B cell (primary cell): ENCODE measurements at regions not wholly inside any gene's neighbourhood (a gene's known extent, or its start where the extent isn't known, plus 50 kb on each side); places are given as distances from the start of the nearest gene placed in this dataset.
"Not testable (repeated sequence)": the region's sequence is repeated elsewhere in the genome, so short reads cannot be mapped to it uniquely, and the experiment has no call there.

ENCODE experiments used
- ATAC-seq: fragments of 200-7000 bp; cut with Tn5 transposase; one replicate; pipeline ENCODE4 v1.10.0; 2021; ENCODE audit warnings: low read depth, mild to moderate bottlenecking, moderate number of reproducible peaks, moderate library complexity
- CTCF ChIA-PET: fragments of 350-600 bp; sonication (Branson Sonifier 250); formaldehyde crosslinking; loops from one replicate; lab custom pipeline; 2021; ENCODE audit warnings: antibody characterized with exemption, inconsistent platforms; lab: Charles Lee
- POLR2A ChIA-PET: fragments of 350-600 bp; sonication (Branson Sonifier 250); formaldehyde crosslinking; loops from one replicate; lab custom pipeline; 2021; ENCODE audit warnings: antibody characterized with exemption; lab: Charles Lee
- DNase-seq: peaks from one replicate; pipeline ENCODE4 v3.0.0; 2013
- H2AFZ ChIP-seq: 2 replicates; pipeline ENCODE4 v1.6.1; 2012; ENCODE audit warnings: mild to moderate bottlenecking, low read depth, low read length; ENCODE audit not compliant: insufficient read depth, poor library complexity, severe bottlenecking
- H3K27ac ChIP-seq, 2 donors: 1 replicate in 1 of 2; 2 replicates in 1 of 2; pipeline ENCODE4 v1.5.1; 2012 to 2013; ENCODE audit warnings: low read length in 2 of 2, mild to moderate bottlenecking in 2 of 2, moderate library complexity in 1 of 2
- H3K27me3 ChIP-seq, 4 experiments: fragments of 200-600 bp in 1 of 4; sonication (generic) in 1 of 4; replicated peaks in 1 of 4; 1 replicate in 2 of 4; 2 replicates in 2 of 4; pipeline versions ENCODE4 v1.6.1 to v1.7.0; 2013 to 2016; ENCODE audit warnings: low read length in 3 of 4, mild to moderate bottlenecking in 2 of 4, mixed read lengths in 1 of 4, moderate library complexity in 1 of 4; ENCODE audit not compliant: insufficient read depth in 4 of 4, control insufficient read depth in 3 of 4; ENCODE audit errors: control extremely low read depth in 1 of 4
- H3K36me3 ChIP-seq, 2 experiments: replicated peaks in 1 of 2; 1 replicate in 1 of 2; 2 replicates in 1 of 2; pipeline versions ENCODE4 v1.6.1 to v1.7.1; 2013; ENCODE audit warnings: low read length in 1 of 2; ENCODE audit not compliant: insufficient read depth in 2 of 2, control insufficient read depth in 1 of 2; ENCODE audit errors: control extremely low read depth in 1 of 2, extremely low read depth in 1 of 2
- H3K4me1 ChIP-seq, 2 donors: fragments of 200-600 bp in 1 of 2; sonication (generic) in 1 of 2; 1 replicate in 1 of 2; 2 replicates in 1 of 2; pipeline versions ENCODE4 v1.5.1 to v1.6.1; 2013 to 2017; ENCODE audit warnings: low read length in 2 of 2; ENCODE audit not compliant: control insufficient read depth in 2 of 2, insufficient read depth in 2 of 2
- H3K4me2 ChIP-seq: replicated peaks from 2 replicates; pipeline ENCODE3; 2012; ENCODE audit warnings: mild to moderate bottlenecking, low read depth, low read length; ENCODE audit not compliant: poor library complexity, severe bottlenecking
- H3K4me3 ChIP-seq, 5 experiments: fragments of 200-600 bp in 1 of 5; sonication (generic) in 1 of 5; 1 replicate in 3 of 5; 2 replicates in 2 of 5; pipeline versions ENCODE4 v1.5.1 to v1.7.0; 2011 to 2016; ENCODE audit warnings: low read length in 4 of 5, mild to moderate bottlenecking in 4 of 5, low read depth in 2 of 5, control low read depth in 1 of 5, moderate library complexity in 1 of 5; ENCODE audit not compliant: insufficient read depth in 1 of 5; ENCODE audit errors: control extremely low read depth in 1 of 5, extremely low read depth in 1 of 5
- H3K79me2 ChIP-seq: fragments of 200-600 bp; sonication (generic); one replicate; pipeline ENCODE4 v1.6.0; 2016; ENCODE audit warnings: low read length; ENCODE audit not compliant: control insufficient read depth, insufficient read depth
- H3K9ac ChIP-seq: fragments of 200-600 bp; sonication (generic); 2 replicates; pipeline ENCODE4 v1.6.1; 2017; ENCODE audit warnings: mild to moderate bottlenecking, low read length, moderate library complexity
- H3K9me3 ChIP-seq, 3 donors: one replicate each; pipeline versions ENCODE4 v1.6.1 to v1.7.1; 2013; ENCODE audit warnings: low read length in 2 of 3; ENCODE audit not compliant: control insufficient read depth in 2 of 3, insufficient read depth in 1 of 3; ENCODE audit errors: control extremely low read depth in 1 of 3
- H4K20me1 ChIP-seq: 2 replicates; pipeline ENCODE4 v1.6.0; 2012; ENCODE audit warnings: mild to moderate bottlenecking, low read length; ENCODE audit not compliant: insufficient read depth, control insufficient read depth, poor library complexity, severe bottlenecking
- H3K27ac Mint-ChIP-seq: one replicate; pipeline ENCODE4 v1.8.0; 2021; ENCODE audit warnings: mixed read lengths
- H3K27me3 Mint-ChIP-seq: one replicate; pipeline ENCODE4 v1.8.0; 2021; ENCODE audit warnings: mixed read lengths
- H3K4me1 Mint-ChIP-seq: one replicate; pipeline ENCODE4 v1.8.0; 2021; ENCODE audit warnings: mixed read lengths
- H3K4me3 Mint-ChIP-seq: one replicate; pipeline ENCODE4 v1.8.0; 2021; ENCODE audit warnings: mixed read lengths
- H3K9me3 Mint-ChIP-seq: one replicate; pipeline ENCODE4 v1.8.0; 2022; ENCODE audit warnings: mixed read lengths; ENCODE audit not compliant: insufficient read depth
- WGBS: methylation state at CpG from one replicate; pipeline ENCODE4 v1.1.5; 2013; ENCODE audit warnings: missing lambda C conversion rate; ENCODE audit not compliant: insufficient coverage; 5-methylcytosine and 5-hydroxymethylcytosine counted together
- intact Hi-C: fragments of 100-400 bp; cut with micrococcal nuclease; formaldehyde crosslinking; loops from one replicate; pipeline ENCODE4 v1.10.0; 2022

DNA sequence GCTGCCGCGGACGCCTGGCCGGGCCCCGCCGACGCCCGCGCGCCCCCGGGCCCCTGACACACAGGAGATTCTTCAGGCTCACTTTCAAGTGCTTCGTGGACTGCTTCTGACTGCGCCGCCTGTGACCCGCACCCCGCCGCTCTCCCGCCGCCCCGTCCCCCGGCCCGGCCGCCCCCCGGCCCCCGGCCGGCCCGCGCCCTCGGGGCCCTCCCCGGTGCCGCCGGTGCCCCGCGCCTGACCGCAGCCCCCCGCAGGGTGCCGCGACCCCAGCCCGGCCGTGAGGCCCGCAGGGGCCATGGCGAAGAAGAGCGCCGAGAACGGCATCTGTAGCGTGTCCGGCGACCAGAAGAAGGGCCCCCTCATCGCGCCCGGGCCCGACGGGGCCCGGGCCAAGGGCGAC lies 516.3 kb downstream of the TP53TG3F start:
- H3K9me3 ChIP-seq, H3K4me1 Mint-ChIP-seq, intact Hi-C loops, H3K79me2 ChIP-seq, H2AFZ ChIP-seq, DNase-seq, ATAC-seq, H3K4me3 ChIP-seq, H3K9ac ChIP-seq, H3K27me3 Mint-ChIP-seq, H3K27me3 ChIP-seq, H3K4me3 Mint-ChIP-seq, CTCF ChIA-PET, H3K27ac Mint-ChIP-seq, H3K4me2 ChIP-seq, H3K27ac ChIP-seq, H3K36me3 ChIP-seq, H4K20me1 ChIP-seq, H3K4me1 ChIP-seq, POLR2A ChIA-PET, H3K9me3 Mint-ChIP-seq: not testable (repeated sequence)
- no CpG with 5 or more reads among the region's 55 CpGs for WGBS

DNA sequence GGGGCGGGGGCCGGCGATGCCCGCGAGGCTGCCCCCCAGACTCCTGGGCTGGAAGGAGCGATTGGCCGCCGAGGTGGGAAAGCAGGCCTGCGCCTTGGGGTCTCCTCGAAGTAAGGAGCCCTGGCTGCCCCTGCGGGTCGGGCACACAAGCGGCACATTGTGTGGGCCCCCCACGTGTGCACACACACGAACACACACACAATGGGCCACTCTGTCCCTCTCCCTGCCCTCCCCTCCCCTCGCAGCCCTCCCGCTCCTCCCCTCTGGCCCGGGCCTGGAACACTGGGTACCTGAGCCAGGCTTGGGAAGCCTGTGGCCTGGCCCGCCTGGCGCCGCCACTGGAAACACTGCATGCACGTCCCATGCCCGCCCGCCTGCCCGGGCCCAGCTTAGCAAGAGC lies 517.1 kb downstream of the TP53TG3F start:
- H3K4me3 Mint-ChIP-seq, CTCF ChIA-PET, H3K36me3 ChIP-seq, H3K4me3 ChIP-seq, H3K79me2 ChIP-seq, H3K27me3 ChIP-seq, ATAC-seq, H3K4me2 ChIP-seq, intact Hi-C loops, H3K27me3 Mint-ChIP-seq, H3K9ac ChIP-seq, H2AFZ ChIP-seq, H3K27ac Mint-ChIP-seq, POLR2A ChIA-PET, H3K4me1 Mint-ChIP-seq, H4K20me1 ChIP-seq, H3K9me3 ChIP-seq, DNase-seq, H3K4me1 ChIP-seq, H3K9me3 Mint-ChIP-seq, H3K27ac ChIP-seq: not testable (repeated sequence)
- 44% methylated on average over 3 of the region's 25 CpGs for WGBS

DNA sequence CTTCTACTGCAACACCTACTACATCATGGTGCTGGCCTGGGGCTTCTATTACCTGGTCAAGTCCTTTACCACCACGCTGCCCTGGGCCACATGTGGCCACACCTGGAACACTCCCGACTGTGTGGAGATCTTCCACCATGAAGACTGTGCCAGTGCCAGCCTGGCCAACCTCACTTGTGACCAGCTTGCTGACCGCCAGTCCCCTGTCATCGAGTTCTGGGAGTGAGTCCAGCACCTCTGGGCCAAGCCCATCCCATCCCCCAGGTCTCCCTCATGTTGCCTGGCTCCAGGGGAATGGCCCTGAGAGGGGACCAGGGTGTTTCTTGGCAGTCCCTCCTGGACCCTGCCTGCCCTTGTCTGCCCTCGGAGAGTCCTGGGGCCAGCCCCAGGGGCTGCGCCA lies 519.4 kb downstream of the TP53TG3F start:
- POLR2A ChIA-PET, H3K4me1 ChIP-seq, H3K4me1 Mint-ChIP-seq, H3K27ac Mint-ChIP-seq, H3K79me2 ChIP-seq, H3K27ac ChIP-seq, H3K4me3 ChIP-seq, H4K20me1 ChIP-seq, intact Hi-C loops, H3K9me3 ChIP-seq, DNase-seq, H3K9me3 Mint-ChIP-seq, H3K27me3 ChIP-seq, CTCF ChIA-PET, H3K36me3 ChIP-seq, H2AFZ ChIP-seq, ATAC-seq, H3K4me3 Mint-ChIP-seq, H3K4me2 ChIP-seq, H3K27me3 Mint-ChIP-seq, H3K9ac ChIP-seq: not testable (repeated sequence)
- no CpG with 5 or more reads among the region's 6 CpGs for WGBS

DNA sequence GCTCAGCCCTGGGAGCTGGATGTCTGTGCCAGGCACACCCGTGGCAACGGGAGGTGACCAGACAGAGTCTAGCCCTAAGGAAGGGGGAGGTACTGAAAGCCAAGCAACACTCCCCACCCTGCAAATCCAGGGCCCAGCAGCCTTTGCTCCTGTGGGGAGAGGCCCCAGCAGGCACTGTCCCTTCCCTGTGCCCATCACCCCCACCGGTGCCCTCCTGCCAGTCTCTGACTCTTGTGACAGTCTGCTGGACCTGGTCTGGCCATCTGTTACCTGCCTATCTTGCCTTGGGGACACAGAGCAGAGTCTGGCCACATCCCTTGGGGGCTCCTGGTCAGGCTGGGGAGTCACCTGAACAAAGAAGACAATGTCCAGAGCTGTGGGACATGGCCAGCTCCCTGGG lies 520.2 kb downstream of the TP53TG3F start:
- ATAC-seq, H4K20me1 ChIP-seq, H3K4me3 Mint-ChIP-seq, H3K4me2 ChIP-seq, H3K4me1 Mint-ChIP-seq, H3K27me3 ChIP-seq, DNase-seq, H3K27ac ChIP-seq, POLR2A ChIA-PET, H3K9ac ChIP-seq, H3K27me3 Mint-ChIP-seq, H2AFZ ChIP-seq, H3K4me3 ChIP-seq, CTCF ChIA-PET, H3K9me3 Mint-ChIP-seq, H3K4me1 ChIP-seq, H3K36me3 ChIP-seq, H3K79me2 ChIP-seq, H3K27ac Mint-ChIP-seq, intact Hi-C loops, H3K9me3 ChIP-seq: not testable (repeated sequence)
- WGBS, result no CpG with 5 or more reads among the region's 3 CpGs
